HEK293 (cell line): ENCODE measurements at regions not wholly inside any gene's neighbourhood (a gene's known extent, or its start where the extent isn't known, plus 50 kb on each side); places are given as distances from the start of the nearest gene placed in this dataset.

Experiments
- MYNN ChIP-seq: fragments of 450-650 bp; formaldehyde crosslinking; IDR thresholded peaks from 2 replicates; pipeline ENCODE4 v1.5.1; 2016; ENCODE audit warnings: missing biosample characterization, missing genetic modification characterization, borderline replicate concordance
- MZF1 ChIP-seq: fragments of 450-650 bp; formaldehyde crosslinking; IDR thresholded peaks from 2 replicates; pipeline ENCODE4 v1.5.1; 2017; ENCODE audit warnings: missing biosample characterization, missing genetic modification characterization, borderline replicate concordance
- PRDM4 ChIP-seq: fragments of 450-650 bp; formaldehyde crosslinking; IDR thresholded peaks from 2 replicates; pipeline ENCODE4 v1.5.1; 2017; ENCODE audit warnings: missing biosample characterization, missing genetic modification characterization
- REST ChIP-seq: fragments of 450-650 bp; formaldehyde crosslinking; IDR thresholded peaks from 2 replicates; pipeline ENCODE4 v1.5.1; 2016; ENCODE audit warnings: missing biosample characterization, missing genetic modification characterization
- ZNF114 ChIP-seq: fragments of 450-650 bp; formaldehyde crosslinking; IDR thresholded peaks from 2 replicates; pipeline ENCODE4 v1.5.0; 2017; ENCODE audit warnings: missing biosample characterization, missing genetic modification characterization
- ZNF146 ChIP-seq: fragments of 450-650 bp; formaldehyde crosslinking; IDR thresholded peaks from 2 replicates; pipeline ENCODE4 v1.5.1; 2016; ENCODE audit warnings: missing biosample characterization, missing genetic modification characterization
- ZNF184 ChIP-seq: fragments of 450-650 bp; IDR thresholded peaks from 2 replicates; pipeline ENCODE4 v1.5.1; 2018; ENCODE audit warnings: missing biosample characterization, mild to moderate bottlenecking, missing genetic modification characterization
- ZNF292 ChIP-seq: fragments of 450-650 bp; formaldehyde crosslinking; IDR thresholded peaks from 2 replicates; pipeline ENCODE4 v1.5.1; 2016; ENCODE audit warnings: low read depth, missing biosample characterization, missing genetic modification characterization, borderline replicate concordance
- ZNF324 ChIP-seq: fragments of 450-650 bp; formaldehyde crosslinking; IDR thresholded peaks from 2 replicates; pipeline ENCODE4 v1.5.1; 2016; ENCODE audit warnings: missing biosample characterization, missing genetic modification characterization
- ZNF529 ChIP-seq: fragments of 450-650 bp; formaldehyde crosslinking; IDR thresholded peaks from 2 replicates; pipeline ENCODE4 v1.5.1; 2017; ENCODE audit warnings: missing genetic modification characterization, missing biosample characterization; ENCODE audit not compliant: insufficient replicate concordance
- ZNF785 ChIP-seq: fragments of 450-650 bp; formaldehyde crosslinking; IDR thresholded peaks from 2 replicates; pipeline ENCODE4 v1.5.1; 2016; ENCODE audit warnings: missing biosample characterization, missing genetic modification characterization
- ZNF830 ChIP-seq: fragments of 450-650 bp; IDR thresholded peaks from 2 replicates; pipeline ENCODE4 v1.5.0; 2018; ENCODE audit warnings: missing biosample characterization, missing genetic modification characterization, low read depth, mild to moderate bottlenecking, moderate library complexity
- TF ChIP-seq, protein P1 (sequence below): fragments of 450-650 bp; formaldehyde crosslinking; IDR thresholded peaks from 2 replicates; pipeline ENCODE4 v1.5.1; 2016; ENCODE audit warnings: missing biosample characterization, missing genetic modification characterization
- TF ChIP-seq, protein P2 (sequence below): fragments of 450-650 bp; formaldehyde crosslinking; IDR thresholded peaks from 2 replicates; pipeline ENCODE4 v1.5.1; 2017; ENCODE audit warnings: missing biosample characterization, missing genetic modification characterization

DNA sequence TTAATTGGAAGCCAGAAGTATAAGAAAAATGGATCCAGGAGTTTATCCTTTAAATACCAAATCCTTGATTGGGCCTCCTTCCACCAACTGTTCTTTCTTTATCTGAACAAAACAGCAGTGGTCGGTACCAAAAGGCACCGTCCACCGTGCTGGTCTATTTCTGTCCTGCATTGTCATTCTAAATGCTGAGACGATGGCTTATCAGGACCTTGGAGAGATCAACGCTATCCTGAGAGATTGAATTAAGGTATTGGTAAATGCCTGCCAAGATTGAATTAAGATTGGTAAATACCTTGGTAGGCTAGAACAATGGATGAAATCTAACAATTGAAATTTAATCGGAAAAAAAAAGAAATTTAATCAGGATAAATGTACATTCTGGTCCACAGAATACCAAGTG, 73.4 kb upstream of the SOD1 start:
- TF ChIP-seq, protein P1, sequence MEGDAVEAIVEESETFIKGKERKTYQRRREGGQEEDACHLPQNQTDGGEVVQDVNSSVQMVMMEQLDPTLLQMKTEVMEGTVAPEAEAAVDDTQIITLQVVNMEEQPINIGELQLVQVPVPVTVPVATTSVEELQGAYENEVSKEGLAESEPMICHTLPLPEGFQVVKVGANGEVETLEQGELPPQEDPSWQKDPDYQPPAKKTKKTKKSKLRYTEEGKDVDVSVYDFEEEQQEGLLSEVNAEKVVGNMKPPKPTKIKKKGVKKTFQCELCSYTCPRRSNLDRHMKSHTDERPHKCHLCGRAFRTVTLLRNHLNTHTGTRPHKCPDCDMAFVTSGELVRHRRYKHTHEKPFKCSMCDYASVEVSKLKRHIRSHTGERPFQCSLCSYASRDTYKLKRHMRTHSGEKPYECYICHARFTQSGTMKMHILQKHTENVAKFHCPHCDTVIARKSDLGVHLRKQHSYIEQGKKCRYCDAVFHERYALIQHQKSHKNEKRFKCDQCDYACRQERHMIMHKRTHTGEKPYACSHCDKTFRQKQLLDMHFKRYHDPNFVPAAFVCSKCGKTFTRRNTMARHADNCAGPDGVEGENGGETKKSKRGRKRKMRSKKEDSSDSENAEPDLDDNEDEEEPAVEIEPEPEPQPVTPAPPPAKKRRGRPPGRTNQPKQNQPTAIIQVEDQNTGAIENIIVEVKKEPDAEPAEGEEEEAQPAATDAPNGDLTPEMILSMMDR (tag by site-specific recombination): no peak
- TF ChIP-seq ZNF785 (tag by site-specific recombination): no peak
- TF ChIP-seq ZNF292 (tag by site-specific recombination): no peak
- no peak for TF ChIP-seq MZF1 (tag by site-specific recombination)
- TF ChIP-seq PRDM4: no peak
- no peak for TF ChIP-seq ZNF324 (tag by site-specific recombination)
- TF ChIP-seq MYNN (tag by site-specific recombination): no peak
- peak; percentile 91 for TF ChIP-seq REST
- TF ChIP-seq, protein P2, sequence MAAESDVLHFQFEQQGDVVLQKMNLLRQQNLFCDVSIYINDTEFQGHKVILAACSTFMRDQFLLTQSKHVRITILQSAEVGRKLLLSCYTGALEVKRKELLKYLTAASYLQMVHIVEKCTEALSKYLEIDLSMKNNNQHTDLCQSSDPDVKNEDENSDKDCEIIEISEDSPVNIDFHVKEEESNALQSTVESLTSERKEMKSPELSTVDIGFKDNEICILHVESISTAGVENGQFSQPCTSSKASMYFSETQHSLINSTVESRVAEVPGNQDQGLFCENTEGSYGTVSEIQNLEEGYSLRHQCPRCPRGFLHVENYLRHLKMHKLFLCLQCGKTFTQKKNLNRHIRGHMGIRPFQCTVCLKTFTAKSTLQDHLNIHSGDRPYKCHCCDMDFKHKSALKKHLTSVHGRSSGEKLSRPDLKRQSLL (tag by site-specific recombination): no peak
- no peak for TF ChIP-seq ZNF184 (tag by site-specific recombination)
- no peak for TF ChIP-seq ZNF146
- TF ChIP-seq ZNF830 (tag by site-specific recombination): no peak
- no peak for TF ChIP-seq ZNF114 (tag by site-specific recombination)
- no peak for TF ChIP-seq ZNF529 (tag by site-specific recombination)
